Epithelial cell of esophagus (primary cell): ENCODE measurements at regions not wholly inside any gene's neighbourhood (a gene's known extent, or its start where the extent isn't known, plus 50 kb on each side); places are given as distances from the start of the nearest gene placed in this dataset.

Source experiments
- DNase-seq: peaks from one replicate; pipeline ENCODE4 v3.0.0; 2010; ENCODE audit warnings: low read depth
- H3K4me3 ChIP-seq: 2 replicates; pipeline ENCODE4 v1.5.1; 2011; ENCODE audit warnings: mild to moderate bottlenecking, low read length, control low read depth
- TF ChIP-seq, protein P1 (sequence below): IDR thresholded peaks from 2 replicates; pipeline ENCODE4 v1.5.1; 2011; ENCODE audit warnings: low read depth, mild to moderate bottlenecking, low read length, control low read depth, inconsistent platforms; ENCODE audit not compliant: insufficient read depth; ENCODE audit errors: missing control alignments

DNA sequence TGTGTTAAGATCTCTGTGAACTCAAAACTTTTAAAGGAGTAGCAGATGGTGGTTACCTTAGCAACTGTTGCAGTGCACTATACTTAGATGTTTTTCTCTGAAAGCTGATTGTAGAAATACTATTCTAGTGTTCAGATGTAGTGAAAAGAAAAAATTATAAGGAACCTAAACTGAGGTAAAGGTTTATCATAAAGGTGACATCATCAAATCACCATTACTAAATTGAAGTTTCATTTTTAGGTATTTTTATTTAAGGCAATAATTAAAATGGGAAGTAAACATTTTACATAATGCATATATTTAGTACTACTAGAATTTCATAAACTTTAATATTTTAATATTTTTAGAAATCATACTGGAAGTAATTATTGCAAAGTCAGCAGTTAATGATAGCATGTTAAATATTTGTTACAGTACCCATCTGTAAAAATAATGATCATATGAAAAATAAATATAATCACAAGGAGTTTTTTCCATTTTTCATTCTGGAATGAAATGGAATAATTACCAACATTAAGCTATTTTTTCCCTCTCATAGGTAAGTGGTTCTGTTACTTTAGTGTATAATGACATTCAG is 141.1 kb upstream of the NAV3 start:
- no peak overlapping the region for H3K4me3 ChIP-seq
- no peak for DNase-seq
- TF ChIP-seq, protein P1, sequence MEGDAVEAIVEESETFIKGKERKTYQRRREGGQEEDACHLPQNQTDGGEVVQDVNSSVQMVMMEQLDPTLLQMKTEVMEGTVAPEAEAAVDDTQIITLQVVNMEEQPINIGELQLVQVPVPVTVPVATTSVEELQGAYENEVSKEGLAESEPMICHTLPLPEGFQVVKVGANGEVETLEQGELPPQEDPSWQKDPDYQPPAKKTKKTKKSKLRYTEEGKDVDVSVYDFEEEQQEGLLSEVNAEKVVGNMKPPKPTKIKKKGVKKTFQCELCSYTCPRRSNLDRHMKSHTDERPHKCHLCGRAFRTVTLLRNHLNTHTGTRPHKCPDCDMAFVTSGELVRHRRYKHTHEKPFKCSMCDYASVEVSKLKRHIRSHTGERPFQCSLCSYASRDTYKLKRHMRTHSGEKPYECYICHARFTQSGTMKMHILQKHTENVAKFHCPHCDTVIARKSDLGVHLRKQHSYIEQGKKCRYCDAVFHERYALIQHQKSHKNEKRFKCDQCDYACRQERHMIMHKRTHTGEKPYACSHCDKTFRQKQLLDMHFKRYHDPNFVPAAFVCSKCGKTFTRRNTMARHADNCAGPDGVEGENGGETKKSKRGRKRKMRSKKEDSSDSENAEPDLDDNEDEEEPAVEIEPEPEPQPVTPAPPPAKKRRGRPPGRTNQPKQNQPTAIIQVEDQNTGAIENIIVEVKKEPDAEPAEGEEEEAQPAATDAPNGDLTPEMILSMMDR, result no peak

DNA sequence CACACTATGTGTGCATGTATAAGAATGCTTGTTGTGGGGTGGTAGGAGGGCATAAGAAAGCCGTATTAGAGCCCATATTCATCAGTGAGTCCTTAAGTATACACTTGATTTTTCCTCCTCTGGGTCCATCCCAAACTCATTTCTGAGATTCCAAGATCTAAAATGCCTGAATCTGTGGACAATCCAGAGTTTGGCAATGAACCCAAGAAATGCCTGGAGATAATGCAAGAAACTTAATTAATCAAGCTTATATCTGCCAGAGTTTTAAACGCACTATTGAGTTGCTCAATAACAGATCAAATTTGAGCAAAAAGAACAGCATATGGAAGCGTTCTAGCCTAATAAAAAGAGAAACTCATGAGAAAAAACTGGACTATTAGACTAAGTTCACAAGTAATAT is 143.4 kb upstream of the NAV3 start:
- DNase-seq, result no peak
- H3K4me3 ChIP-seq, result no peak overlapping the region
- TF ChIP-seq, protein P1, result no peak

DNA sequence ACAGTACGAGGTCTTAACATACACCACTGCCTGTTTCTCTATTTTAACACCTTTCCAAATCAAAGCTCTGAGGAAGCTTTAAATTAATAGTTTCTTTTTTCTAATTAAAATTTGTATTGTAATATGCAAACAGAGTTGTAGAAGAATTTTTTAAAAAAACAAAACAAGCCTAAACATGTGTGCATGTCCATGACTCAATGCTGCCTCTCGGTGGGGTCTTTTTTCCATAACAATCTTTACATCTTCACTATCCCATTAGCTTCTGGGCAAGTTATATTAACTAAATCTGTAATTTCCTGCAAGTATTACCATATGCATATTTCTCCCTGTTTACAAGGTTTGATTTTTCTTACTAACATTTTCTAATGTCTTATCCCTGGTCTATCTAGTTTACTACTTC is 143.9 kb upstream of the NAV3 start:
- TF ChIP-seq, protein P1, result no peak
- no peak for DNase-seq

DNA sequence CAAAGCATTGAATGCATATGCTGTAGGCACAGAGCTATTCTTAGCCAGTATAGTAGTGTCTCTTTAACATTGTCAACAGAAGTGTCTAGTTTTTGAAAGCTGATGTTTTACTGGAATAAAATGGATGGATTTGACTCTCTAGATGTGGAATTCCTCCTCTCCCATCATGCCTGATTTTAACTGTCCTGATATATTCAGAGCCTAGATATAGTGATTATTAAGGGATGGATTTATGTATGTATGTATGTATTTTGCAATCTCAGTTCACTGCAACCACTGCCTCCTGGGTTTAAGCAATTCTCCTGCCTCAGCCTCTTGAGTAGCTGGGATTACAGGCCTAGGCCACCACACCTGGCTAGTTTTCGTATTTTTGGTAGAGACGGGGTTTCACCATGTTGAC is 144.8 kb upstream of the NAV3 start:
- no peak for DNase-seq
- TF ChIP-seq, protein P1, result no peak
- H3K4me3 ChIP-seq, result no peak overlapping the region

More for the DNA sequence above, 143.9 kb upstream of the NAV3 start:
- no peak overlapping the region for H3K4me3 ChIP-seq

DNA sequence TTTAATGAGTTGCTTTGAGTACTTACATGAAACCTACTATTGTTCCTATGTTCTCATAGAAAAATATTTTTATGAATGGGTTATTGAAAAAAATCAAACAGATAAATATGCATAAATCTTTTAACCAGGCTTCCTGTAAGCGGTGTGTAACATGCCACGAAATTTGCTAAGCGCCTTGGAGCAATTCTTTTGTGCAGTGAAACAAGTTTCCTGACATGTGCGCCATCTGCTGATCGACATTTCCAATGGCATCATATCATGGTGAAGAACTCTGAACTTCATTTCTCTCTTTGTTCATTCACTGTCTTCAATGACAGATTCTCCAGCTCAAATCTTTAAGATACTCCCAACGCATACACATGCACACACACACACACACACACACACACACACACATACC is 145.6 kb upstream of the NAV3 start:
- TF ChIP-seq, protein P1, result peak; percentile 79
- DNase-seq, result peak; percentile 83
- H3K4me3 ChIP-seq, result no peak overlapping the region

DNA sequence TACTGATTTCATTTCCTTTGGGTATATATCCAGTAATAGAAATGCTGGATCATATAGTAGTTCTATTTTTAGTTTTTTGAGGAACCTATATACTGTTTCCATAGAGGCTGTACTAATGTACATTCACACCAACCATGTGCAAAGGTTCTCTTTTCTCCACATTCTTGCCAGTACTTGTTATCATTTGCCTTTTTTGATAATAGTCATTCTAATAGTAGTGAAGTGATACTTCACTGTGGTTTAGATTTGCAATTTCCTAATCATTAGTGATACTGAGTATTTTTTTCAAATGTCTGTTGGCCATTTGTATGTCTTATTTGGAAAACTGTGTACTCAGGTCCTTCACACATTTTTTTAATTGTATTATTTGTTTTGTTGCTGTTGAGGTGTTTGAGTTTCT is 148.2 kb upstream of the NAV3 start:
- TF ChIP-seq, protein P1, result no peak

DNA sequence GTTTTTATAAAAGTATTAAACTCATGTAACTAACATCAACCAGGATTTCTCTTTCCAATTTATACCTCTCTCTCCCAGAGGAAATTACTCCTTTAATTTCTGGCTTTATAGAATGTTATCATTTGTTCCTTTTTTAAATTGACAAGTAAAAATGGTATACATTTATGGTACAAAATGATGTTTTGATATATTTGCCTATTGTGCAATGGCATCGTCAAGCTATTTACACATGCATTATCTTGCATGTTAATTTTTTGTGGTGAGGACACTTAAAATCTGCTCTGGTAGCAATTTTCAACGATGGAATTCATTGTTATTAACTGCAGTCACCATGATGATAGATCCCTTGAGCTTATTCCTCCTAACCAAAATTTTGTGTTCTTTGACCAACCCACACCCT is 149.0 kb upstream of the NAV3 start:
- TF ChIP-seq, protein P1, result no peak
- no peak for DNase-seq

More for the DNA sequence above, 148.2 kb upstream of the NAV3 start:
- DNase-seq, result no peak
- no peak overlapping the region for H3K4me3 ChIP-seq

More for the DNA sequence above, 149.0 kb upstream of the NAV3 start:
- no peak overlapping the region for H3K4me3 ChIP-seq
